Embryonic facial prominence (tissue), 1 donor: ENCODE measurements at regions not wholly inside any gene's neighbourhood (a gene's known extent, or its start where the extent isn't known, plus 50 kb on each side); places are given as distances from the start of the nearest gene placed in this dataset.

Experiments
- DNase-seq: peaks from one replicate; pipeline ENCODE4 v3.0.0-alpha.2; 2016; ENCODE audit errors: extremely low spot score

DNA sequence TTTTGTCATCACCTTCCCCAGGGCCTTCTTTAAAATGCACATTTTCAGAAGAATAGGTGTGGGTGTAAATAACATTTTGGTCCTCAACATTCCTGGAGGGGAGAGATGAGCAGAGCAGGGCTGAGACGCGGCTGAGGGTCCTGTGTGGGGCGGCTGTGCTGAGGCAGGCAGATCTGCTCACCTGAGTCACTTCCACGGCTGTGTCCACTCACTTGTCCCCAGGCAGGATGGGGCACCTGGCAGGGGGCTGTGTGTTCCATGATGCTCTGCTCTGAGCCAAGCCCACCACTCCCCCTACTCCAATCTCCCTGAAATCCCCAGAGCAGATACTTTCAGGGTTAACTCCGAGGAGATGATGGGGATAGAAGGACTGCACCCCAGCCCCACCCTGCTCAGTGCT lies 93.8 kb downstream of the GLRX3 start:
- DNase-seq: no peak

DNA sequence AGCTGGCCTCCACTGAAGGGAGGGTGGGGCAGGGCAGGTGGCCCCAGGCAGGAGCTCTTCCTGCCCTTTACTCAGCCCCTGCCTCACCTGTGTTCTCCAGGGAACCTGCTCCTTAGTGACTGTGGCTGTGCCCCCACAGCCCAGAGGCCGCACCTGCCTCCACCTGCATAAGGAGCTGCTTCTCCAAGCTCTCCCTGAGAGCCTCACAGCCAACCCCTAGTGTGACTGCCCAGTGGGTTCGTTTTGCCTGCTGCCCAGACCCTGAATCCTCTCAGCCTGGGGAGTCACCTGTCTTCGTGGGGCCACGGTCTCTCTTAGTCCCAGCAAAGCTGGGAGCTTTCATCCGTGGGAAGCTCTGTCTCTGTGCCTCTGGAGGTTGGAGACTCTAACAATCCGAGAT lies 94.4 kb downstream of the GLRX3 start:
- no peak for DNase-seq

DNA sequence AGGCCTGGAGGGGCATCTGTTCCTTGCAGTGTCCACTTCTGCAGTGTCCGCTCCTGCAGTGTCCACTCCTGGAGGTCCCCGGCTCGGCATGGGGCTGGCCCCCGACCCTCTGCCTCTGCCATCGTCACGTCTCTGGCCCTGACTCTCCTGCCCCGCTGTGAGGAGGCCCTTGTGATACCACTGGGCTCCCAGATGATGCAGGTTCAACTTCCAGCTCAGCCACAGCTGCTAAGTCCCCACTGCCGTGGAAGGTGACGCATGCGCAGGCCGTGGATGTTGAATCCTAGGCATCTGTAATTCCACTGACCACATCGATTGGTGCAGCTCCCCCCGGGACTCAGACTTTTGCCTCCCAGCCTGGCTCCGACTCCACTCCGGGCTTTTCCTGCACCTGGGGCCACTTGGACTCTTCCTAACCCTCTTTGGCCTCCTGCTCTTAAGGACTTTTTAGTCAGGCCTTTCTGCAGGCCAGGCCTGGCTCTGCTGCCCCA lies 95.1 kb downstream of the GLRX3 start:
- no peak for DNase-seq

DNA sequence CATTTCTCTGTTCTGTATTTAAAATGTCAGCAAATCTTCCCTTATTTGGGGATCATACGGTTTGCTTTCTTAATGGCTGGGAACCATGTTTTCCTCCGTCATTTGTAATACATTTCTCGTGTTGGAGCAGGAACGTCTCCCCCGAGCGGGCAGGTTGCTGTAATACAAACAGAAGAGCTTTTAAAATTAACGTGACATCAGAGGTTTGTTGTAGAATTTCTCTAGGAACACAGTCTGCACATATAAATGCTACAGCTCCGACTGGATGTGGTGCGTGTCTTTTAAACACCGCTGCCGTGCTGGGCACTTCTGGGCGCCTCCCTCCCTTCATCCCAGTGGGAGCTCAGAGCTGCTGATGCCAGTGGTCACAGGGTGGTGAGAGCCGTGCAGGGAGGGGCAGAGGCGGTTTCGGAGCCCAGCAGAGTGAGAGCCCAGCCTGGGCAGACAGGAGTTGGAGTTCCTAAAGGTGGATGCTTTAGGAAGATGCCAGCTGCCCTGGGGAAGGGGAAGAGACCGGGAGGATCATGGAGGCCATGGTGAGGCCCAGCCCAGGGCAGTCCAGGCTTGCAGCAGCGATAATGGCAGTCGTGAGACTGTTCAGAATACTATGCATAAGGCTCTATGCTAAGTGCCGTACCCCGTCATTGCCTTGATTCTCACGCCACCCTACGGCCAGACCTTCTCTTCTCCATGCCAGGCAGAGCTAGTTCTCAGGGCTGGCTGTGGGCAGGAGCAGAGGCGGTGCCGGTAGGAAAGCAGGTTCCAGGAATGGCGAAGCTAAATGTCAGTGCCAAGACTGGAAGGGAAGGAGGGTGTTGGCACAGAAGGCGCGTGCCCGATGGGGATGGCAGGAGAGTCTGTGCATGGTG lies 96.2 kb downstream of the GLRX3 start:
- no peak for DNase-seq

DNA sequence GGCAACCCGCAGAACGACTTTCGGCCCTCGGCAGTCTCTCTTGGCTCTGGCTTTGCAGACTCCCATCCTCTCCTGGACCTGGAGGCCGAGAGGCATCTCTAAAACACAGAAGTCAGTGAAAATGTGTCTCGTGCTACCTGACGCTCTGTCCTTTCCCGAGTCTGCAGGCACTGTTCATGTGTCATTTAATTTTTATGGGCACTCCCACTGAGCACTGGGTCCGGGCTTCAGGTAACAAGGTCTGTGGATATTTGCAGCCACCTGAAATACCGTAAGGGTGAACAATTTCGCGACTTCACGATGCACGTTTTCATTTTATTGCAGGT lies 96.8 kb downstream of the GLRX3 start:
- DNase-seq: no peak

DNA sequence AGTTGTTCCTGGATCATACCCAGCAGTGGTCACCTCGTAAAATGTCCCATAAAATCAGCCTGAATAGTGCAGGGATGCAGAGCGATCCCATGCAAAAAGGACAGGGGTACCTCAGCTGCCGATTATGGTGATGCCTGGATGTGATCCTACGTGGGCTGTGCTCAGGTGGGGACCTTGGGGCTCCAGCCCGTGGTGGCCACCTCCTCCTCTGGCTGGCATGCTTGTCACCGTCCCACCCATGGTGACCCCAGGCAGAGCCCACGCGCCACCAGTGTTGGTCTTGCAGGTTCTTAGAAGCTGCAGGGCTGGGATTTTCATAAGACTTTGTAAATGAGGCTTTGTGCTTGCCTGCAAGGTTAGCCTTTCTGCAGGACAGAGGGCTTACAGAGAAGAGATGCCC lies 97.2 kb downstream of the GLRX3 start:
- no peak for DNase-seq

DNA sequence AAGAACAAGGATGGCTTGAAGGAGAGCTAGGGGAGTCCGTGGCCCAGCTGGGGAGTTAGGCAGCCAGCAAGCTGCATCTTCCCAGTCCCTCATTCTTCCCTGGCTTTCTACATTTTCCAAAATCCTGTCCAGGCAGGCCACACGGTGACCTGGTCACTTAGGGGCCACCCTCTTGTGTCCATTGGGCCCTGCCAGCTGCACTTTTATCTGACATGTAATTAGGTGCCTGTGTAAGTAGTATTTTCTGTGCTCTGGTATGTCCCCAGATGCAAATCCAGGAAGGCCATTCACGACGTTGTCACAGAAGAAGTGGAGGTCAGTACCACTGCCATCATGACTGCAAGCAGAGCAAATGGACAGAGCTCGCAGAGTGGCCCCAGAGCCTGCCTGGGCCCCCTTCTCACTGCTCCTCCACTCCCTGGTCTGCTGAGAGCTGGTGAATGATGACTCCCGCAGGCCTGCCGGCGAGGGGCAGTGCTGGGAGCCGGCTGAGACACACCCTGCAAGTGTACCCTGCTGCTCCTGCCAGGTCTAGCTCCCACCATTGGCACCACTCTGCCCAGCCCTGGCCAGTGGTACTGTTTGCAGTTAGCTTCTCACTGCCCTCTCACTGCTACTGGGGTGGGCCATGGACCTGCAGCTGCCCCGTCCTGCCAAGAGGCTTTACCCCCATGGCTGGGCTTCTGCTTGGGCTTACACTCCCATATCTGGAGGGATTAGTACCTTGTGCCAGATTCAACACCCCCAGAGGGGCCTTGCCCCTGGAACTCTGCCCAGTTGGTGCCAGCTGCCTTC lies 98.2 kb downstream of the GLRX3 start:
- no peak for DNase-seq

DNA sequence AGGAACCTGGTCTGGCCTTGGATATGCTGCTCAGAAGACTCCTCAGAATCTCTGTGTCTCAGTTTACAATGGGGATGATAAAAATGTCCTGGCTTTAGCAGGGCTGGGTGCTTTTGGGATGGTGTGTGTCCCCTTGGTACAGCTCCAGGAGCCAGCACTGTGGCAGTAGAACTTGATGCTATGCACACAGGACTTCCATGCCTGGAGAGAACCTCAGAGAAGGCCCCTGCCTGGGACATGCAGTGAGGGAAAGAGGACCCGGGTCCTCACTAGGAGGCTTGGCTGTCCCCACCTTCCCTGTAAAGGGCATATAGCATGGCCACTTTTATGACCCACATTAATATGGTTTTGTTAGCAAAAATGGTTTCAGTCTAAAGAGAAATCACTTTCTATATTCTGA lies 100.5 kb downstream of the GLRX3 start:
- DNase-seq: no peak

DNA sequence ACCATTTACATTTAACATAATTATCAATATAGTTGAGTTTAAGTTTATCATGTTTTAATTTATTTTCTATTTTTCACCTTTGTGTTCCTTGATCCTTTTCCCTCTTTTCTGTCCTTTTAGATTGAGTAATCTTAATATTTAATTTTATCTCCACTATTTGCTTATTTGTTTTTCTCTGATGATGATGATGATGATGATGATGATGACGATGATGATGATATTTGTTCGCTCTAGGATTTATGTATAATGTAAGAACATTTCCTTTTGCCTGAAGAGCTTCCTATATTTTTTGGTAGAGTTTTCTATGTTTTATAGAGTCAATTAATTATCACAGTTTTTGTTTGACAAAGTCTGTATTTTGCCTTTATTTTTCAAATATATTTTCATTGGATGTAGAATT lies 104.2 kb downstream of the GLRX3 start:
- DNase-seq: no peak

DNA sequence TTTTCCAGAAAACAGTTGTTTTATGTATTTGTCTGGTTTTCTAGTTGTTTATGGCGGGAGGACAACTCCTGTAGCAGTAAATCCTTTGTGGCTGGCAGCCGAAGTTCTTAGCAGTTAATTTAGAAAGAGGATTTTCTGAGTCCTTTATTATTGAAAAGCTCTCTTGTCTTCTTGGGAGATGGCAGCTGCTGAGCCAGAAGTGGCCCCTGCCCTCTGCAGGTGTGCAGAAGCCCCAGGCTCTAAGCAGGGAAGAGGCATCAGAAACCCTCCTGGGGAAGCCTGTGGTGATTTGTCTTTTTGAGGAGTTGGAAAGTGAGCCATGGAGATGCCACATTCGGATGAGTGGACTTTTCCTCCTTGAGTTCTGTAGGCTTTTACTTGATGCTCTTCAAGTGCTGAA lies 106.3 kb downstream of the GLRX3 start:
- no peak for DNase-seq

DNA sequence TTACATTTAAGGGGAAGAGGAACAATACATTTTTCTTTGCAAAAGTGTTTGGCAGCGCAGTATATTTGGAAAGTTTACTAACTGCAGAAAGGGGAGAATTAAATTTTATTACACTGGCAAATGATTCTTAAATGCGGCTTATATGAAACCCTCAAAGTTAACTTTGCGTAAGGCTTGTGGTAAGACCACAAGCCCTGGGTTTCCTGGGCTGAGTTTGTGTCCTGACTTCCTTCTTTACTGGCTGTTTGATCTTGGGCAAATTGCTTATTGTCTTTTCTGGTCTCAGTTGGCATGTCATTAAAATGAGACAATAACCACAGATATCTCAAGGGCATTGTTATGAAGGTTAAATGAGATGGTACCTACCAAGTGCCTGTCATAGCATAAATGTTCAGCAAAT lies 106.8 kb downstream of the GLRX3 start:
- no peak for DNase-seq

DNA sequence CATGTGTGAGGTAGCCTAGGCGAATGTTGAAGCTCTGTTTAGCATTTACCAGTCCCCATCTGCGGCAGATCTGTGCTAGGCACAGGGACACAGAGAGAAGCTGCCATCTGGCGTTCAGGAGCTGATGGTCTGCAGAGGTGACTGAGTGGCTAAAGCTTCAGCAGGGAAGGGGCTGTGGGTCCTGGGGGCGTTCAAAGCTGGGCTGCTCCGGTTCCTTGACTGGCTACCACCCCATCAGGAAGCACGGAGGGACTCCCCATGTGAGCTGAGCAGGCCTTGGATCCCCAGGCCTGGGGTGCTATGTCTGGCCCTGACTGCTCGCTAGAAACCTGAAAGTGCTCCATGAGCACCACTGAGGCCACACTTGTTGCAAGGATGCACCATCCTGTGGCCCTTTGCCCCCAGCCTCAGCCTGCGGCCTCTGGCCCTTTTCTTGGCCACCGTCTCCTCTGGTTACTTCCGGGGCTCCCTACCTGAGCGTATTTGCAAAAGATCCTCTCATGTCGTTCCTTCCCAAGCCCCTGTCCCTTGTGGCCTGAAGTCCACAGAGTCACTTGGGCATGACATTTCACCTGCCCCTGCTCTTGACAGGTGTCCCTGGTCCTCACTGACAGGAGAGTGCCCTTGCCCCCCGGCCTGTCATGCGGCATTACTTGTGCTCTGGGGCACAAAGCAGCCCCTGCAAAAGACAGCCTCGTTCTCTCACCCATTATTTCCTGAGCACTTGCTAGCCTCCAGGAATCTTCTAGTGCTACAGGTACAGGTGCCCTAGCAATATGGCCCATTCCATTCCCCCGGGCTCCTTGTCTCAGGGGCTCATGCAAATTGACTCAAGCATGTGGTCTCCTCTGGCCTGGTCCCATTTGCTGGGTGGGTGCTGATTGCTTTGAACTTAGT lies 108.1 kb downstream of the GLRX3 start:
- DNase-seq: no peak

DNA sequence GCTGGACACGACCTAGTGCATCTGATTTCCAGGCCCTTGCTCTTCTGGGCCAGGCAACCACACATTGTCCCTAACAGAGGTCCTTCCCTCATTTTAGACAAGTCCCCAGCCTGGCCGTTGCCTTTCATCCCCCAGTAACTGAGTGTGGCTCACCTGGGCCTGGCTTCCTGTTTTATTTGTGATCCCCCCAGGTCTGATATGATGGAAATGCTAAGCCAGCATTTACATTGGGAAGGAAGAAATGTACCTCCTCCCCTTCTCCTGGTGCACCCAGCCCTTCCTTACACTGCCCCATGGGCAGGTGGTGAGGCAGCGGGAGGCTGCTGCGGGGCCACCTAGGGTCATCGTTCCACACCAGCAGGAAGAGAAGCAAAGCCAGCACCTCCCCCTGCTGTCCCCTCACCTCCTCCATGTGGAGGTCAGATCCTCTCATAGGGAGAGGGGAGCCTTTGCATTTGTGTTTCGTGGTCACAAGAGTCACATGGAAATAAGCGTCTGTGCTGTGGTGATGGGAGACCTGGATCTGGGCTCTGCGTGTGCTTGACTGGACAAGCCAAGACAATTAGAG lies 108.8 kb downstream of the GLRX3 start:
- no peak for DNase-seq

DNA sequence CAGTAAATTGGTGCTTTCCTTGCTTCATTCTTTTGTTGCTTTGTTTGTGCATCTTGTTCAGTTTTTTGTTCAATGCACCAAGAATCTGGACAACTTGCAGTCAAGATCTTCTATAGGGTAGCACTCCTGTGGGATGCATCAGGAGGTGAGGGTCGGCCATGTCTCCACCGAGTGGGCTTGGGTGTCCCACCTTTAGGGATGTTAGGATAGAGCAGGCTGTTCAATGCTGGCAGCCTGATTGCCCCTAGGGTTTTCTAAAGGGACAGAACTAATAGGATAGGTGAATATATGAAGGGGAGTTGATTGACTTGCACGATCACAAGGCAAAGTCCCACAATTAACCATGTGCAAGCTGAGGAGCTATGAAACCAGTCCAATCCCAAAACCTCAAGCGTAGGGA lies 109.9 kb downstream of the GLRX3 start:
- DNase-seq: no peak

DNA sequence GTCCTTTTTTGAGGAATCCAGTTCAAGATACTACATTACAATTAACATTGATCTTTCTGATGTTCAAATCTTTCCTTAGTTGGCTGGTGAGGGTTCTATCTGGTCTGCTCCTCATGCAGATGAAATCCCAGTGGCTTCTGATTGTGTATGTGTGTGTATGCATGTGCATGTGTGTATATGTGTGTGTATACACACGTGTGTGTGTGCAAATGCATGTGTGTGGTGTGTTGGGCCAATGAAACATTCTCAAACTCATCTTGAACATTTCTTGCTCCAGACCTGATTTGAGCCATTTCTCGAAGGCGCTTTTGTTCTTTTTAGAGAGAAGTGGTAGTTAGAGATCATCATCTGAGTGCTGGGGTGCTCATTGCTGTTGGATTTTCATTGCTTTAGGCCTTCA lies 113.9 kb downstream of the GLRX3 start:
- no peak for DNase-seq

DNA sequence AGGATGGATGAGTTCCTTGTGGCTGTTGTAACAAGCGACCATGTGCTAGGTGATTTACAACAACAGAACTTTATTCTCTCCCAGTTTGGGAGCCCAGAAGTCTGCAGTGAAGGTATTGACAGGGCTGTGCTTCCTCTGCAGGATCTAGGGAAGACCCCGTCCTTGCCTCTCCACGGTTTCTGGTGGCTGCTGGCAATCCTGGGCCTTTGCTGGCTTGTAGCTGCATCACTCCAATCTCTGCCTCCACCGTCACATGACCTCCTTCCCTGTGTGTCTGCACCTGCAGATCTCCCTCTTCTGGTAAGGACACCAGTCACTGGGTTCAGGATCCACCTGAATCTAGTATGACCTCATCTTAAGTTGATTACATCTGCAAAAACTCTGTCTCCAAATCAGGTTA lies 115.6 kb downstream of the GLRX3 start:
- DNase-seq: no peak

DNA sequence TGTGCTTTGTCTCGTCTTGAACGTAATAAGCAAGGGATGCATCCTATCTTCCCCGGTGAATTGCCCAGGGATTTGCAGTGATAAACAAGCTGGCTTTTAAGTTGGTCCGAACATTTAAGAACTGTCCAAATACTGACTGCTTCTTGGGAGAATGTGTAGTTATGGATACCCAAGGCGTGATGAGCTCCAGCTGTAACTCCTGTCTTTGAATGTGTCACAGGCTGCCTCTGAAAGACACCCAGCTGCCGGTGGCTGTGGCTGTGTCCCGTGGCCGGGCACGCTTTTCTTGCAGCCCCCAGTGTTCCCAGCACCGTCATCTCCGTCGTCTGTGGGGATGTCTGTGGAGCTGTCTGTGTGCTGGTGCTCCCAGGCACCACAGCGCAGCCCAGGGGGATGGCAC lies 118.1 kb downstream of the GLRX3 start:
- no peak for DNase-seq

DNA sequence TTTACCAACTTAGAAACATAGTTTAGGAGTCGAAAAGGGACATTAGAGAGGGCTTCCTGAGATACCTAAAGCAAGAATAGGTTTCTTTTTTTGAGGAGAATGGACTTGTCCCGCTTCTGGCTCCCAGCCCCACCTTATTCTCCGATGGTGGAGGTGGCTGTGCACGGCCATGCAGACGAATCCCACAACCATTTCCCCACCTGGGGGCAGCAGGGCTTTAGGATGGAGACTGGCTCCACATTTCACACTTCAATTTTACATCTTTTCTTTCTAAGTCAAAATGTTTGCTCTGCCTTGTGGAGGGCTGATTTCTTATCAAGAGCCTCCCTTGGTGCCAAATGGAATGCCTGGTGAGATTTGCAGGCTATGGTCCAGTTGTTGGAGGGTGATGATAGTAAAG lies 118.5 kb downstream of the GLRX3 start:
- no peak for DNase-seq

DNA sequence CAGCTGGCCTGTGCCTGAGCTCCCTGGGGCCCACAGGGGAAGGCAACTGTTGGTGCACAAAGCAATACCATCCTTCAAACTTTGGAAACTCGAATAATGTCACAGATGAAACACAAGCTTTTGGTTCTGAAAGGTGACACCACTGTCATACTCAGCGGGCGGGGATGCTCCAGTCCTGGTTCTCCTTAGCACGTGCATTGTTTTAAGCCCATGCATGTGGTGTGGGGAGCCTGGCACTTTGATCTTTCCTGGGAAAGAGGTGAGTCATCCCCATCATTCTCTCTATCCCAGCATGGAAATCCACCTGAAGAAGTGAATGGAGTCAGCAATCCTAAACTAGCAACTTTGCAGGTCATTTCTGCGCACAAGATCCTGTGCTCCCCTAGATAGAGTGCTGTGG lies 119.6 kb downstream of the GLRX3 start:
- DNase-seq: no peak

DNA sequence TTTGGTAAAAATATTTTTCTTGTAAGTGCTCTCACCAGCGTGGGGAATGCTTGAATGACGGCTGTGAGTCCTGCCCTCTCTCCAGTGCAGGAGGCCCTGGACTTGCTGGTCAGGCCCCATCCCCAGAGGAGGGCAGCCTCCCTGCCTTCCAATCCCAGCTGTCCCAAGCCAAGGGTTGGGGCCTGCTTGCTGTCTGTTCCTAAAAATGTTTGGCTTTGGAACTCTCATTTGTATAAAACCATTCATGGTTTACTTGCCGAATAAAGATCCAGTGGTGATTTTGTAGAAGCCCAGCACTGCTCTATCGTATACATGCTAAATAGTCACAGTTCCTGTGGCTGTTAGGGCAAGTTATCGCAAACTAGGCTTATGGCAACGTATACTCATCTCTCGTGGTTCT lies 121.7 kb downstream of the GLRX3 start:
- DNase-seq: no peak

DNA sequence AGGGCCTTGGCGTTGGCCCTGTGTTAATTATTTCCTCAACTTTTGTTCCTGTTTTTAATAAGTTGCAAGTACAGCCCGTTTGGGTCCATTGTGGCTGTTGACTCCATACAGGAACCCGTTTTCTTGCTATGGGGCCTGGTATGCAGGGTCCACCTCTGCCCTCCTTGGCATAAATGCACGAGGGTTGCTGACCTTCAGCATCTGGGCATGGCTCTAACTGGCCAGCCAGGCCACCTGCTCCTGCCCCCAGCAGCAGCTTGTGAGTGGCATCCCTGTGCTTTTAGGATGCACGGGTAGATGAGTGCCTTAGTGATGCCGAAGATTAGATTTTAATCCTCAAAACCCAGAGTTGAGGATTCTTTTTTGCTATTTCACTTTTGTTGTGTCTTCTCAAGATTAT lies 123.2 kb downstream of the GLRX3 start:
- no peak for DNase-seq

DNA sequence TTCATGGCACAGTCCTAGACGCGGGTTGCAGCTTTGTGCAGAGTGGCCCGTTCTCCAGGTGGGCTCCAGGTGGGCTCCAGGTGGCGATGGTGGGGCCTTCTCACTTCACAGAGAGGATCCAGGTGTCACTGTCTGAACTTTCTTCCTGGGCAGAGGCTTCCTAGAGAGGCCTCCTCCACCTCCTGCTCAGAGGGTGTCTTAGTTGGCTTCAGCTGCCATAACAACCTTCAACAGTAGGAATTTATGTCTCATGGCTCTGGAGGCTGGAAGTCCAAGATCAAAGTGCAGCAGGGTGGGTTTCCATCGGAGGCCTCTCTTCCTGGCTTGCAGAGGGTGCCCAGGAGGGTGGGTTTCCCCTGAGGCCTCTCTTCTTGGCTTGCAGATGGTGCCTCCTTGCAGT lies 125.1 kb downstream of the GLRX3 start:
- DNase-seq: no peak
